ENCODE measurements at regions not wholly inside any gene's neighbourhood (a gene's known extent, or its start where the extent isn't known, plus 50 kb on each side); places are given as distances from the start of the nearest gene placed in this dataset.

DNA sequence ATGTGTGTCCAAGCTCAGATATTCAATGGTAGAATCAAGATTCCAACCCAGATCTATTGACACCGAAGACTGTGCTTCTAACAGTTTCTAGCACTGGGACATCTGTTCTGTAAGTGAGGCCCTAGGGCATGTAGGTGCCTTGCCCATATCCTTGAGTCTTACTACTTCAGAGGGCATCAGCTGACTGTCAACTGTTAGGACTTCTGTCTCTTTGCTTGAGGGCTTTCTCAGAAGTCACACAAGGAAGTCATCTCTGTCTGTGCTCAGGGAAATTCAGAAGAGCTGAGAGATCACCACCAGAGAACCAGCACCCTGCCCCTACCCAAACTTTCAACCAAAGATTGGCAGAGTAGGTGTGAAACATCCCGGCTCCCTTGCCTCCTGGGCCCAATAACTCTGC, 403.6 kb upstream of the PROK2 start:
- no peak for DNase-seq (ENCODE audit: low read depth in 2 of 3, low spot score in 2 of 3)

DNA sequence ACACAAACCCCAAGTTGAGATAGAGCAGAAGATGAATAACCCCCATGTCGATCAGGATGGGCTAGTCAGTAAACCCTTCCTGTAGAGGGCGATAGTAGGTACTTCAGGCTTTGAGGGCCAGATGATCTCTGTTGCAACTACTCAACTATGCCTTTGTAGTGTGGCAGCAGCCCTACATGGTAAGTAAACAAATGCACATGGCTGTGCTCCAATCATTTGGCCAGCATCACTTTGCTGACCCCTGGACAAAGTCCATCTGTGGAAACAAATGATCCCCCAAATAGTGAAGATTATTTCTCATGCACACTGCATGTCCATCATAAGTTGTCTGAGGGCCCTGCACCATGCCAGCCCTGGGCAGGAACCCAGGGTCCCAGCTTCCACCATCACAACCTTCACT, 402.2 kb upstream of the PROK2 start:
- DNase-seq (ENCODE audit: low read depth in 2 of 3, low spot score in 2 of 3): no peak

DNA sequence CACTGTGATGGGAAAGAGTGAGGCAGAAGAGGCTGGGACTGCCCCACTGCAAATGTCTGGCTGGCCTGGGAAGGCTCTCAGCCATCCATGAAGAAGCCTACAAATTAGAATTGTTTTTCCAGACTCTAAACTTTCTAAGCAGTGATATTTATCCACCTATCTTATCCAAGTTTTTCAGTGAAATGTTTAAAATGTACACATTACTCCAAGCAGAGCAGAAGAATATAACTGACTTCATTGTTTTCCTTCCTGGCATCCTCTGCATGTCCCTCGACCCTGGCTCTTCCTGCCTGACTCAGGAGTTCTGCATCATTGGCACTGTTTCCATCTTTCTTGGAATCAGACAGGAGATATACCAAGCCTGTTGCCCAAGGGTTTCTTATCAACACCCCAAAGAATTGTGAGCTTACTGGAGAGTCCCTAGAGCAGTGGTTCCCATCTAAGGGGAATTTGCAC, 401.5 kb upstream of the PROK2 start:
- no peak for DNase-seq (ENCODE audit: low read depth in 2 of 3, low spot score in 2 of 3)

DNA sequence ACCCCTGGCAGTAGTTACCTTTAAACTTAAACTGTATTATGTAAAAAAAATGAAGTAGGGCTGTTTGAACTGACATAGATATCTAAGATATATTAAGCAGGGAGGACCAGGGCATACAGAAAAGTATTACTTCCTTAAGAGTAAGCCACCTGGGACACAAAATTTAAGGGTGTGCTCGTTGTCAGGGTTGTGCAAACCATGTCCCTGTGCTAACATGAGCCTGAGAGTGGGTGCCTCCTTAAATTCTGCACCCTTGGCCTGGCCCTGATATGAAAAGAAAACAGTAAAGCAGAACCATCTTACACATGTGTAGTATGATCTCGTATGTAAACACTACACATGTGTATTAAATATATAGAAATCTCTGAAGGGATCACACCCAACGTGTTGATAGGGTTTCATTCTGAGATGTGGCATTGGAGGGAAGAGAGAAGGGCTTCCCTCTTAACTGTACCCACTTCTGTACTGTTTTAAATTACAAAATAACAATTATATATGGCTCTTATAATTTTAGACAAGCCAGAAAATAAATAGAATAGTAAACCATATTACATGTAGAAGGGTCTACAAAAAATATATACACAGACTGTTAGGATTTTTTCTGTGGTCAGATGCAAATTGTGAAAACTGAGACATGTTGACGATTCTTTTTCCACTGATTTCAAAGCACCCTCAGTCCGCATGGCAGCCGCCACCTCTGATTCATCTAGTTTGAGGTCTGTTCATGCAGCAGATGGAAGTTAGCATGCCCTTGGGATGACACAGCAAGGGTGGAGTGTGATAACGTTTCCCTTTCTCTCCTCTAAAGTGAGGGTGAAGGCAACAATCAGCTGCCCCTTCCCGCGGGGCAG, 400.8 kb upstream of the PROK2 start:
- peak in 1 of 3 experiments; percentile 18 for DNase-seq (ENCODE audit: low read depth in 2 of 3, low spot score in 2 of 3)

DNA sequence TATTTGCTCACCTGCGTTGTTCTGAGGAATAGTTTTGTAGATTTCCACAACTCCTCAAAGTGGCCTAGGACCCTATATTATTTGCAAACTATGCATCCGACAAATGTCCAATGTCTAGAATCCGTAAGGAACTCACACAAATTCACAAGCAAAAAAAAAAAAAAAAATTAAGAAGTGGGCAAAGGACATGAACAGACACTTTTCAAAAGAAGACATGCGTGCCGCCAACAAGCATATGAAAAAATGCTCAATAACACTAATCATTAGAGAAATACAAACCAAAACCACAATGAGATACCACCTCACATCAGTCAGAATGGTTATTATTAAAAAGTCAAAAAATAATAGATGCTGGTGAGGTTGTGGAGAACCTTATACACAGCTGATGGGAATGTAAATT, 398.5 kb upstream of the PROK2 start:
- DNase-seq (ENCODE audit: low read depth in 2 of 3, low spot score in 2 of 3): no peak

DNA sequence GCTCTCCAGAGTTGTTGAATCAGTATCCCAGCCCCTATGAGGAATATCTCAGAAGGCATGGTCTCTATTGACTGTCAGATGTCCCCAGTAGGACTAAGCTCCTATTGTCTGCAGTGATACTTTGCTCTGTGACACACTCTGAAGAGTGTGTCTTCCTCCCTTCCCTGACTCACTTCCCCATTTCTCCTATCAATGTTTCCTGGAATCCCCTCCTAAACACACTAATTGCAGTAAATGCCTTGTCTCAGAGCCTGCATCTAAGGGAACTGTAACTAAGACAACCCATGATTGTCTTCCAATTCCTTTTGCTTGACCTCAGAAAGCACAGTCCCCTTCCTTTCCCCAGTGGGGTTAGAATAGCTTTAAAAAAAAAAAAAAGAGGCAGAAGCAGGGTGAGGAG, 397.3 kb upstream of the PROK2 start:
- no peak for DNase-seq (ENCODE audit: low read depth in 2 of 3, low spot score in 2 of 3)

DNA sequence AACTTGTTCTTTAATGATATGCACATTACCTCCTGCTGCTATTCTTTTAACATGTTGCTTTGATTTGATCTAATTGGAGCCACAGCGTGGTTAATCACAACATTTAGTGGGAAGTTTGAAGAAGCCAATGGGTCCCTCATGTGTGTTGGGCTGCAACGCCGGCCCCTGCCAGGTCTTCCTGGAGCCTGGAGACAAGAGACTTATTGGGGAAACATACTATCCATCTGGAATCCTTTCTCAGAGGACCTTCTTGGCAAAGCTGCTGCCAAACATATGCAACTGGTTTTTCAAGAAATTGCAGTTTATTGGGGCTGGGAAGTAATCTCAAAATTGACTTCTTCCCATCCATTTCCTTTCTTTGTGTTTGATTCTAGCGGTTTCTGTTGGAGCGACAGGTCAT, 396.3 kb upstream of the PROK2 start:
- no peak for DNase-seq (ENCODE audit: low read depth in 2 of 3, low spot score in 2 of 3)

DNA sequence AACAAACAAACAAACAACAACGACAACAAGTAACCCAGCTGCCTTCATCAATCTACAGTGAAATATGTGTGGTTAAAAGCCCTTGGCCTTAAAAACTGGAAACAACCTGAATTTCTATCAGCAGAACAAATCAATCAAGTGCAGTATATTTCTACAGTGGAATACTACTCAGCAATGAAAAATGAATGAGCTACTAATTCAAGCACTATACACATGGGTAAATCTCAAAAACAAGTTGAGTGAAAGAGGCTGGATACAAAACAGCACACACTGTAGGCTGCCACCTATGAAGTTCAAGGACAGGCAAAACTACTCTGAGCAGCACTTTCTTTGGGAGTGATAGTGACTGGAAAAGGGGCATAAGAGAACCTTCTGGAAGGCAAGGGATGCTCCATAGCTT, 395.5 kb upstream of the PROK2 start:
- no peak for DNase-seq (ENCODE audit: low read depth in 2 of 3, low spot score in 2 of 3)

DNA sequence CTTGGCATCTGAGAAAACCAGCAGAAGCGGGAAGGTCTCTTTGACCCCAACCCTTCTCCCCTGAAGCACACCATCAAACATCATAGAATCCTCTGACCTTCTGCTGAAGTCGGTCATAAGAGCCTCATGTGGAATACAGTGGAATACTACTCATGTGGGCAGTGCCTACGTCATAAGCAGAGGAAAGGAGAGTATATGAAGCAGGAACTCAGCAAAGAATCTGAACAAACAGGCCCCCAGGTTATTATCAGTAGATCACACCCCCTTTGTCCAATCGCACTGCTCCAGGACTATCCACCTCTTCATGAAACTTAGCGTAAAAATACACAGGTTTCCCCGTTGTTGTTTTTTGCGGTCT, 394.1 kb upstream of the PROK2 start:
- no peak for DNase-seq (ENCODE audit: low read depth in 2 of 3, low spot score in 2 of 3)

DNA sequence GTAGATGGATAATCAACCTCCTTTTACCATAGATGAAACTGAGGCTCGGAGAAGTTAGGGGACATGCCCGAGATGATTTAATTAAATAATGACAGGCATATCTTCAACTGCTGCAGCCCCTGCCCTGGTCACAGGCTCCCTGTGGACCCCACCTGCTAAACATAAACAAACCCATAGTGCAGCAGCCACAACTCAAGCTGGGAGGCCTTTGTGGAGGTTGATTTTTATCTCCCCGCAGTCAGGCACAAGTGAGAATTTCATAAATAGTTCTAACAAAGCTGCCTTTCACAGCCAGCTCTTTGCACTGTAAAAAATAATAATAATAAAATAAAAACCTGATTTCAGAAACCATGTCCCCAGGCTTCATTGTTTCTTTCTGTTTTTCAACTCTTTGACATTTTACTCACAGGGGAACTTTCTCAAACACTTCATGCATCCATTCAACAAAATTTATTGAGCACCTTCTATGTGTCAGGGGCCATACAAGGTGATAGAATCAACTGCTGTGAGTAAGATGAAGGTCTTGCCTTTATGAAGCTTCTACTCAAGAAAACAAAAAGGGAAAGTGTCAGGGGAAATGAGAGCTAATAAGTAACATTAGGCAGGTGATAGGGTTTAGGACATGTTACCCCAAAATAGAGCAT, 393.6 kb upstream of the PROK2 start:
- DNase-seq (ENCODE audit: low read depth in 2 of 3, low spot score in 2 of 3): no peak

DNA sequence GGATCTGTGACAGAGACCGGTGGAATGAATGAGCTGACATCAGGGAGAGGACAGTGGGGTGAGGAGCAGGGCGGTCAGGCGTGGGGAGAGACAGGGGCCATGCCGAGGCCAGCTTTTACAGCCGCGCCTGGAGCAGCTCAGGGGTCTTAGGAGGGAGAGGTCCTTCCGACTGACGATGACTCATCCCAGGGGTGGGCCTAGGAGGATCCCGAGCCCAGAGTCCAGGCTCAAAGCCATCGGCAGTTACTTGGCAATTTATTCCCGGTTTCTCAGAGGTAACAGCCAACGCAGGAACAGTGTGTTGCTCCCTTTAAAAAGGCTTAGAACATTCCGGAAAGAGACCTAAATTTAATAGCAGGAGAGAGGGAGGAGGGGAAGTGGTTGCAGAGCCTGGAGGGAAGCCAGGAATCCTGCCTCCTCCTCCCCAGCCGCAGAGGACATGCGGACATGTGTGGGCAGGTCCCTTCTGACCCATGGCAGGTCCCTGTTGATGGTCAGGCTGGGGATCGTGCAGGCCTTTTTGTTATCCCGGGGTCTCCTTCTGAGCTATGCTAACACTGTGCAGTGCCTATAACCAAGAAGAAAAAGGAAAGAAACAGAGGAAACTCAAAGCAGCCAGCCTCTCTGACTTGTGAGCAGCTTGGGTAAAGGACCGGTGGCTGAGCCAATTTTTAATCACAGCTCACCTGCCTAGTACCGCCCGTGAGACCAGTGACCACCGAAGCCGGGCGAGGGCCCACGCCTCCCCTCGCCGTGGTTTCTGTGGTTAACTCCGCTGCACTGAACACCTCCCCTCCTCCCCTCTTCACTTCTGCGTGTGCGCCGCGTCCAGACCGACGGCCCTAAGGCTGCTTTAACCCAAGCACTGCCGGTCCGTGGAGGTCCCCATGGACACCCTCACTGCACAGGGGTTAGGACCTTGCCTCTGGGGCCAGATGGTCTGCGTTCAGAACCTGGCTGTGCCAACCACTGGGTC, 392.4 kb upstream of the PROK2 start:
- peak in 1 of 3 experiments; percentile 2 for DNase-seq (ENCODE audit: low read depth in 2 of 3, low spot score in 2 of 3)

DNA sequence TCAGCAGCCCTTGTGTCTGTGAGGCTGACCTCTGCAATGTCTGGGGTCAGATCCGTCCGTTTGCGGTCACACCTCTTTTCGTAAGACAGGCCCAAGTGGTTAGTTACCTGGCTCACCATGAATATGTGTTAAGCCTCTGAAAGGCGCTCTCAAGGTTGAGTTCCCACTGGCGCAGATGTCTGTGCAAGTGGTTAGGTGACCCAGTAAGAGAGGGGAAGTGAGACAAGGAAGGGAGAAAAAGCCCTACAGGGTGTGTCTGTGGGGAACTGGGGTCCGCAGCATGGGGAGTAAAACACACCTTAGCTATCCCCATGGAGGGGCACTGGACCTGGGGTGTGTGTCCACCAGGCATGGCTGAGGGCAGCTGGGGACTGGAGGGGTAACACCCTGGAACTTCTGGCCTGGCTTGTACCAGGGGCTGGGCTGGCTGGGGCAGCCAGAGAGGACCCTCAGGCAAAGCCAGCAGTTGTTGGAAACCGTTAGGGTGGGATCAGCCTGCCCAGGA, 391.6 kb upstream of the PROK2 start:
- no peak for DNase-seq (ENCODE audit: low read depth in 2 of 3, low spot score in 2 of 3)

DNA sequence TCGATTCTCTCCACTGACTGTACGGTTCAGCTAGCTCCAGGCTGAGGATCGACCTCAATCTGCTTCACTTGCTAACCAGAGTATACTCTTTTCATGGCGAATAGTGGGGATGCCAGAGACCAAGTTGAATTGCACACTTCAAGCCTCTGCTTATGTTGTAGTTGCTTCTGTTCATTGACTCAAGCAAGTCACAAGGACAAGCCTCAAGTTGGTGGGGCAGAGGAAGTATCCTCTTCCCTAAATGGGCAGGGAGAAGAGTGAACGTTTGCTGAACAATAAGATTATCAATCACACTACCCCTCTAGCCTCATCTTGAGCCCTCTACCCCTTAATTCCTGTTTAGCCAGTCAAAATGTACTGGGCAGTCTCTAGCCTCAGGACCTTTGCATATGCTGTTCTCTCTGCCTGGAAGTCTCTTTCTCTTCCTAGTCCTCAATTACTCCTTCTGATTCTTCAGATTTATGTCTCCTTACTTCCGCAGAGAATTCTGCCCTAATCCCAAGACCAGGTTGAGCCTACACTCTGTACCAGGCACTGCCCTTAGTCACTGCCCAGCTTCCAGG, 390.4 kb upstream of the PROK2 start:
- no peak for DNase-seq (ENCODE audit: low read depth in 2 of 3, low spot score in 2 of 3)

DNA sequence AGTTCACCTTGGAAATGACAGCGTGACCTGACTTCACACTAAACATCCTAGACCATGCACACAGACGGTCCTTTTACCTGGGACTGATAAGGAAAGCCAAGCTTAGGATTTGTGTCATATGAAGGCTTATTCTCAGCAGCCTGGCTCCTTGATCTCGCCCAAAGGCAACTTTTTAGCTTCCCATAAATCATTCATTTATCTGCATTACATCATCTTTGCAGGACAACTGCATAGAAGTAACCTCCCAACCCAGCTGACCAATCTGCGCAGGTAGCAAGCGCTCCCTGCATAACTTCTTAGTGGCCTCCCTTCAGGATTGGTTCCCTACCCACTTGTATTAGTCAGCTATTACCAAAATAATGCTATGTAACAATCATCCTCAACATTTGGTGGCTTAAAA, 389.9 kb upstream of the PROK2 start:
- no peak for DNase-seq (ENCODE audit: low read depth in 2 of 3, low spot score in 2 of 3)

DNA sequence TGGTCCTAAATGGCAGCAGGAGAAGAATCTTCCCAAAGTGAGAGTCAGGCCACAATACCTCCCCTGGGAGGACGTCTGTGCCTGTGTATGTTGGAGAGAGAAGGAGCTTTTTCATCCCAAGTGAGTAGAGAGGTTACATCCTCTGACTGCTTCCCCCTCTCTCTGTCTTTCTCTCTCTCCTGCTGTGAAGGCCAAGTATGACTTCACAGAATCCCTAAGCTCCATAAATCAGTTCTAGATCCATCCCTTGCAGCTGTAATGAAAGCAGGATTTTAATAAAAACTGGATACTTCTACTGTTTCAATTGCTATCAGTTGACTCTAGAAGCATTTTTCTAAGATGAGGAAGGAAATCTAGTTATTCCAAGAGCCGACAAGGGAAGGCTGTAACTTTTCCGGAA, 389.1 kb upstream of the PROK2 start:
- DNase-seq (ENCODE audit: low read depth in 2 of 3, low spot score in 2 of 3): no peak

DNA sequence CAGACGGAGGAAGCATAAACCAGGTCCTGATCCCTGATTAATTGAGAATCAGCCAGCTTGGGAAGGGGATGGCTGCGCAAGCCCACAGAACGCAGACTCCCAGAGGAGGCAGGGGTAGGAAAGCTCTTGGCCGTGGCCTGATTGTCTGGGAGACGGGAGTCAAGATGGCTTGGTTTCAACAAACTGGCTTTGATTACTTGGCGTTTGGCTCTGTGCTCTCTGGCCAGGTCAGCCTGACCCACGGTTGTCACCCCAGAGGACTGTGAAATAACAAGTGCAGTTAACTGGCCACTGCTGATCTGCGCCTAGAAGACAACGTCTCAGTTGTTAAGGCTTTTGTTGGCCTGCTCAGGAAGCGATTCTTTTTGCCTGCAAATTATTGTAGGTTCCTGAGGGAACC, 387.0 kb upstream of the PROK2 start:
- DNase-seq (ENCODE audit: low read depth in 2 of 3, low spot score in 2 of 3): no peak

DNA sequence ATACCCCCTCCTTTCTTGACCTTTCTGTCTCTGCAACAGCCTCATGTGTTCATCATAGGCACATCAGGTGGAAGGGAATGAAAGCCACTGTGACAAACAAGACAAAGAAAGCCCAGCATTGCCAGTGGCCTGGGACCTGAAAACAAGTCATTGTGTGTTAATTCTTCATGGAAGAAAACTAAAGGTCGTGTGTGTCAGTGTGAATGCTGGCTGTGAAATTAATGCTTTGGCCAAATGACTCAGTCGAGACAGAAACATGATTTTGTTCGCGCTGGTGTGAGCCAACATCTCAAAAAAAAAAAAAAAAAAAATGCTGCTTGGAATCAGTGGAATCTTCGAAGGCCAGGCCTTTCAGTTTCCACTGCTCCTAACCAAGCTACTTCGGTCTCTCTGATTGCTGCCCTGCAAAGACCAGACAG, 386.5 kb upstream of the PROK2 start:
- DNase-seq (ENCODE audit: low read depth in 2 of 3, low spot score in 2 of 3): no peak

DNA sequence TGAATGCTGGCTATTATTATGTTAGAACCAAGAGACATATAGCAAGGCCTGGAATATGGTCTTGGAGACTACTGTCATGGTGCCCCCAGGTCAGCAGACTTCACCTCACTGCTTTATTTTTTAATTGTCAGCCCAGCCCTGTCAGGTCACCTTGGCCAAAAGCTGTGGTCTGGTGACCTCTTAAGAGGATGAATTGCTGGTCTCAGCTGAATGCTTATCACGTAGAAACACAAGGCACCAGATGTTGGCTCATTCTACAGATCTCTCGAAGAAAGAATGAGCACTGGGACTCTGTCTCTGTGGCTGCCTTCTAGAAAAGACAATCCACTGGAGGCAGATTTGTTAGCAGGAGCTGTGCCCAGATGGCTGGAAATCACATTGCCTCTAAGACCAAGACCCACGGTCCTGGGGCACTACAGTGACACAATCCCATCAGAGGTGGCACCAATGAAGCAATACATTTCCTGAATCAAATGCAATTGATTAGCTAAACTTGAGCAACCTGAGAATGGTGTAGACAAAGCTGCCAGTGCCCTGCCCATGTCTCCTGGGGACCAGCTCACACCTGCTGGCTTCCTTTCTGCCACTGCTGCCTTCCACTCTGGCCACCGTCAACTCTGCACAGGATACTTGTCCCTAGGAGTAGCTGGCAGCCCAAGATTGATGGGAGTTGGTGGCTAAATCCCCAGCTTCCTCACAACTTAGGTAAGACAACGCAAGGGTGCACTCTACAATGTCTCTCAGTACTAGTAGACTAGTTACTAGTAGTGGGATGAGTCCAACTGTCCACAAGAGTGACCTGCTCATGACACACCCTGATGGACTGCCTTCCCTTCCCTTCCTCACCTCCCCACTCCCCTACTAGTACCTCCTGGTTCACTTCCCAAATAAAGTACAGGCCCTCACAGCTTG, 384.9 kb upstream of the PROK2 start:
- DNase-seq (ENCODE audit: low read depth in 2 of 3, low spot score in 2 of 3): no peak

DNA sequence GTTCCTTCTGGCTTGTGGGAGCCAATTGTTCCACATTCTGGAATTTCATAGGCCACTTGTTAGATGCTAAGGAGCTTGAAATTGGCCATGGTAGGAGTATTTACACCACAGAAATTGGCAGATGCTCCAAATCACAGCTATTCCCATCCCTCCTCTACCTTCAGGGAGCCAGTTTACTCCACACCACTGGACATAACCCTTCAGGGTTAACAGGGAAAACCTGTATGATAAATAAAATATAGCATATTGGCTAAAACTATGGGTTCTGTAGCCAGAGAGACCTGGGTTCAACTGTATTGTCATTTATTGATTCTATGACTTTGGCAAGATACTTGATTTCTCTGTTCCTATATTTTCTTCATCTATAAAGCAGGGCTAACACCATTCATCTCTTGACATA, 384.2 kb upstream of the PROK2 start:
- DNase-seq (ENCODE audit: low read depth in 2 of 3, low spot score in 2 of 3): no peak

DNA sequence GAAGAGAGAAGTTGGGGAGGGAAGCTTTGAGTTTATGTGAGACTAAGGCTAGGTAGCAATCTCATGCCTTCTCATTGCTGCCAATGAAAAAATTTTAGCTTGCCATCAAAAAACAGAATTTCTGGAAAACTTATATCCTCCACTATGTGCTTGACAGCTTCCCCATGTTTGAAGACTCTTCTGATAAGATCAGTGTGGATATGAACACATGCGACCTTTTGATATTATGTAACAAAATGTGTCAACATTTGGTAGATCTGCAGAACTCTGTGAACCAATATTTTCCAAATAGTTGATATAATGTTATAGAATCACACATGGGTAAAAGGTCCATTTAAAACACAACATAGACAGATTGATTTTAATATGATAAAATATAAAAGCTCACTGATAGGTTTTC, 380.9 kb upstream of the PROK2 start:
- no peak for DNase-seq (ENCODE audit: low read depth in 2 of 3, low spot score in 2 of 3)

All from activated CD8-positive, alpha-beta memory T cell treated with anti-CD3 and anti-CD28 coated beads for 48 hours (primary cell).